CD4-positive, alpha-beta T cell (primary cell): ENCODE measurements at regions not wholly inside any gene's neighbourhood (a gene's known extent, or its start where the extent isn't known, plus 50 kb on each side); places are given as distances from the start of the nearest gene placed in this dataset.
"Not testable (repeated sequence)": the region's sequence is repeated elsewhere in the genome, so short reads cannot be mapped to it uniquely, and the experiment has no call there.

ENCODE experiments used
- ATAC-seq: fragments of 200-7000 bp; cut with Tn5 transposase; one replicate; pipeline ENCODE4 v1.10.0; 2022; ENCODE audit warnings: mild to moderate bottlenecking; ENCODE audit not compliant: poor library complexity
- CTCF ChIA-PET: fragments of 350-600 bp; sonication (Branson Sonifier 250); formaldehyde crosslinking; loops from one replicate; lab custom pipeline; 2021; ENCODE audit warnings: antibody characterized with exemption, inconsistent platforms; lab: Charles Lee
- POLR2A ChIA-PET: fragments of 350-600 bp; sonication (Branson Sonifier 250); formaldehyde crosslinking; loops from one replicate; lab custom pipeline; 2021; ENCODE audit warnings: antibody characterized with exemption, inconsistent platforms; lab: Charles Lee
- DNase-seq, 14 experiments: peaks; one replicate each; pipeline ENCODE4 v3.0.0-alpha.2; 2013 to 2020; ENCODE audit warnings: mixed read lengths in 2 of 14
- H3K27ac ChIP-seq, 2 donors: one replicate each; pipeline versions ENCODE4 v1.5.1 to v1.7.0; 2013; ENCODE audit warnings: low read length in 2 of 2, low read depth in 1 of 2, mild to moderate bottlenecking in 1 of 2
- H3K27me3 ChIP-seq, 2 experiments: 1 replicate in 1 of 2; 2 replicates in 1 of 2; pipeline versions ENCODE4 v1.6.1 to v1.7.0; 2013; ENCODE audit warnings: low read length in 2 of 2, control low read depth in 1 of 2, mild to moderate bottlenecking in 1 of 2, moderate library complexity in 1 of 2; ENCODE audit not compliant: insufficient read depth in 2 of 2, control insufficient read depth in 1 of 2
- H3K36me3 ChIP-seq: one replicate; pipeline ENCODE4 v1.6.1; 2013; ENCODE audit warnings: low read length, control low read depth; ENCODE audit not compliant: insufficient read depth
- H3K4me1 ChIP-seq: one replicate; pipeline ENCODE4 v1.6.1; 2013; ENCODE audit warnings: low read length, control low read depth; ENCODE audit not compliant: insufficient read depth
- H3K4me3 ChIP-seq: one replicate; pipeline ENCODE4 v1.5.1; 2013; ENCODE audit warnings: mild to moderate bottlenecking, low read length, moderate library complexity
- H3K9me3 ChIP-seq, 2 experiments: 1 replicate in 1 of 2; 2 replicates in 1 of 2; pipeline versions ENCODE4 v1.6.1 to v1.7.0; 2013; ENCODE audit warnings: low read length in 2 of 2, mild to moderate bottlenecking in 2 of 2, control low read depth in 1 of 2, moderate library complexity in 1 of 2; ENCODE audit not compliant: control insufficient read depth in 1 of 2, insufficient read depth in 1 of 2
- H3K27ac Mint-ChIP-seq: one replicate; pipeline ENCODE4 v1.8.0; 2020; ENCODE audit warnings: mixed read lengths
- H3K27me3 Mint-ChIP-seq: one replicate; pipeline ENCODE4 v1.8.0; 2021; ENCODE audit warnings: mixed read lengths
- H3K36me3 Mint-ChIP-seq: one replicate; pipeline ENCODE4 v1.8.0; 2021; ENCODE audit warnings: low read depth, mixed read lengths
- H3K4me1 Mint-ChIP-seq: one replicate; pipeline ENCODE4 v1.8.0; 2021; ENCODE audit warnings: low read depth, mixed read lengths
- H3K4me3 Mint-ChIP-seq: one replicate; pipeline ENCODE4 v1.8.0; 2020; ENCODE audit warnings: mild to moderate bottlenecking, mixed read lengths
- H3K9me3 Mint-ChIP-seq: one replicate; pipeline ENCODE4 v1.8.0; 2020; ENCODE audit warnings: mixed read lengths
- intact Hi-C, 2 experiments: fragments of 100-400 bp; cut with DNase I in 1 of 2; cut with micrococcal nuclease in 1 of 2; formaldehyde crosslinking; loops; one replicate each; pipeline versions ENCODE4 v1.15.1 to v1.9.0; 2023 to 2025; cut with DNase I, micrococcal nuclease

GRCh38 chr16:88161191-88161590, 210.0 kb downstream of the BANP start:
- H3K9me3 Mint-ChIP-seq, ATAC-seq, H3K4me3 ChIP-seq, H3K4me3 Mint-ChIP-seq, H3K36me3 Mint-ChIP-seq, H3K27me3 ChIP-seq, H3K27ac ChIP-seq, CTCF ChIA-PET, intact Hi-C loops, H3K4me1 Mint-ChIP-seq, POLR2A ChIA-PET, H3K27me3 Mint-ChIP-seq, H3K36me3 ChIP-seq, H3K4me1 ChIP-seq, H3K9me3 ChIP-seq, DNase-seq, H3K27ac Mint-ChIP-seq: not testable (repeated sequence)

- CTCF ChIA-PET = not testable (repeated sequence)
Measured at GRCh38 chr16:88161623-88162275, 210.5 kb downstream of the BANP start.

GRCh38 chr16:88162778-88163177, 211.5 kb downstream of the BANP start:
- H3K4me3 Mint-ChIP-seq, H3K4me3 ChIP-seq, ATAC-seq, H3K4me1 Mint-ChIP-seq, H3K27me3 Mint-ChIP-seq, DNase-seq, H3K36me3 ChIP-seq, H3K27ac Mint-ChIP-seq, H3K27me3 ChIP-seq, H3K4me1 ChIP-seq, CTCF ChIA-PET, H3K9me3 Mint-ChIP-seq, intact Hi-C loops, H3K27ac ChIP-seq, POLR2A ChIA-PET, H3K36me3 Mint-ChIP-seq, H3K9me3 ChIP-seq: not testable (repeated sequence)

More at GRCh38 chr16:88161623-88162275, 210.5 kb downstream of the BANP start:
- H3K4me1 ChIP-seq, H3K27me3 ChIP-seq, H3K36me3 ChIP-seq, DNase-seq, H3K27me3 Mint-ChIP-seq, H3K27ac Mint-ChIP-seq, intact Hi-C loops, H3K9me3 ChIP-seq, H3K9me3 Mint-ChIP-seq, H3K4me3 Mint-ChIP-seq, ATAC-seq, H3K27ac ChIP-seq, POLR2A ChIA-PET, H3K36me3 Mint-ChIP-seq, H3K4me1 Mint-ChIP-seq, H3K4me3 ChIP-seq: not testable (repeated sequence)

DNA sequence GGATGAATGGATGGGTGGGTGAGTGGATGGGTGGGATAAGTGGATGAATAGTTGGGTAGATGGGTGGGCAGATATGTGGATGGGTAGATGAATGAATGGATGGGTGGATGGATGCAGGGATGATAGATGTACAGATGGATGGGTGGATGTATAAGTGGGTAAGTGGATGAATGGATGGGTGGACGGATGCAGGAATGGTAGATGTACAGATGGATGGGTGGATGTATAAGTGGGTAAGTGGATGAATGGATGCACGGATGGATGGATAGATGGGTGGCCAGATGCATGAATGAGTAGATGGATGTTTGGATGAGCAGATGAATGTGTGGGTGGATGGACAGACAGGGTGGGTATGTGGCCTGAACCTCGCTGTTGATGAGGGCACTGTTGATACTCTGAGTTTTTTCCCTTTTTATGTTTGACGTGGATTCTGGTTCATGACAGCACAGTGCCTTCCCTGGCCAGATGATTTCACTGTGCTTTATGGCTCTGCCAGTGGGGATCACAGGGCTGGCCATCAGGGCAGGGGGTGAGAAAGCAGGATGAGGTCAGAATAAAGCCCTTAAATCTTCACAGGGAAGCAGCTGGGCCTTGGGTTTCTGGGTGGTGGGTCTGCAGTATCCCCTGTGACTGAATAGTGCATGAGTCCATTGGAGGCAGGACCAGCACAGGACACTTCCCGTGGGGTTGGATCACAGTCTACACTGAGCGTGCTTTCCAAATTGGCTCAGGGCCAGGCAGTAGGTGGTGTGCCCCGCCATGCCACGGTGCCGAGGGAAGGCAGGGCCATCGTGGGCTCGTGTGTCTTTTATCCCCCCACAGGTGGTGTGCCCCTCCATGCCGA, 213.2 kb downstream of the BANP start:
- DNase-seq = peak in 1 of 14 experiments; percentile 26
- H3K4me3 Mint-ChIP-seq, POLR2A ChIA-PET, intact Hi-C loops, H3K4me3 ChIP-seq, H3K4me1 Mint-ChIP-seq, H3K27ac ChIP-seq, H3K9me3 Mint-ChIP-seq, H3K36me3 ChIP-seq, H3K4me1 ChIP-seq, H3K27me3 ChIP-seq, H3K9me3 ChIP-seq, CTCF ChIA-PET, H3K27ac Mint-ChIP-seq, ATAC-seq, H3K36me3 Mint-ChIP-seq: not testable (repeated sequence)
- H3K27me3 Mint-ChIP-seq = peaks cover 10% of the 10 kb centered on the region

- H3K36me3 ChIP-seq, H3K36me3 Mint-ChIP-seq, H3K4me1 ChIP-seq, H3K4me1 Mint-ChIP-seq, H3K27ac ChIP-seq, H3K4me3 ChIP-seq, H3K4me3 Mint-ChIP-seq, CTCF ChIA-PET, intact Hi-C loops, ATAC-seq, POLR2A ChIA-PET, H3K9me3 Mint-ChIP-seq, H3K9me3 ChIP-seq, H3K27me3 ChIP-seq, H3K27ac Mint-ChIP-seq: not testable (repeated sequence)
- H3K27me3 Mint-ChIP-seq = peaks cover 12% of the 10 kb centered on the region
- peak in 1 of 14 experiments; percentile 24 for DNase-seq
Measured at GRCh38 chr16:88165040-88165544, 213.9 kb downstream of the BANP start.

DNA sequence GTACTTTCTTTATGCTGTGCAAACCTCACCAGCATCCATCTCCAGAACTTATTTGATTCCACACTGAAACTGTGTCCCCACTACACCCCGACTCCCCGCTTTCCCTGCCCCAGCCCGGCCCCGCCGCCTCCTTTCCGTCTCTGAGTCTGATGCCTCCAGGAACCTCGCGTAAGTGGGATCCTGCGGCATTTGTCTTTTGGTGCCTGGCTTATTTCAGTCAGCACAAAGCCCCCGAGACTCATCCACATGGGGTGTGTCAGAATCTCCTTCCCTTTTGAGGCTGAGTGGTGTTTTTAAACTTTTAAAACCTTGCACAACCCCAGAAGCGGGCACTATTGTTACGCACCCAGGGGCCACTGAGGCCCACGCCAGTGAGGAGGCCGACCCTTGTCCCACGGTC, 214.4 kb downstream of the BANP start:
- H3K4me1 ChIP-seq, CTCF ChIA-PET, H3K36me3 ChIP-seq, H3K4me1 Mint-ChIP-seq, H3K27me3 ChIP-seq, ATAC-seq, H3K4me3 ChIP-seq, POLR2A ChIA-PET, H3K27ac Mint-ChIP-seq, H3K9me3 ChIP-seq, H3K36me3 Mint-ChIP-seq, H3K4me3 Mint-ChIP-seq, intact Hi-C loops, H3K27ac ChIP-seq, H3K9me3 Mint-ChIP-seq: not testable (repeated sequence)
- peaks cover 18% of the 10 kb centered on the region for H3K27me3 Mint-ChIP-seq
- peak in 1 of 14 experiments; percentile 16 for DNase-seq
